AG09309 (cell line): ENCODE measurements at regions not wholly inside any gene's neighbourhood (a gene's known extent, or its start where the extent isn't known, plus 50 kb on each side); places are given as distances from the start of the nearest gene placed in this dataset.
"Not testable (repeated sequence)": the region's sequence is repeated elsewhere in the genome, so short reads cannot be mapped to it uniquely, and the experiment has no call there.

Source experiments
- DNase-seq: peaks from one replicate; pipeline ENCODE4 v3.0.0-alpha.2; 2010; ENCODE audit warnings: low read depth
- H3K4me3 ChIP-seq: 2 replicates; pipeline ENCODE4 v1.5.1; 2011; ENCODE audit warnings: mild to moderate bottlenecking, low read depth, low read length, moderate library complexity; ENCODE audit not compliant: control insufficient read depth
- CTCF ChIP-seq: IDR thresholded peaks from 2 replicates; pipeline ENCODE4 v1.5.1; 2011; ENCODE audit warnings: mild to moderate bottlenecking, low read depth, low read length, inconsistent platforms; ENCODE audit not compliant: insufficient read depth, control insufficient read depth; ENCODE audit errors: missing control alignments

- TF ChIP-seq CTCF, result no peak
- DNase-seq, result no peak
- no peak overlapping the region for H3K4me3 ChIP-seq
These were observed 84.2 kb upstream of the WDFY3 start for GRCh38 chr4:85050736-85051135.

DNA sequence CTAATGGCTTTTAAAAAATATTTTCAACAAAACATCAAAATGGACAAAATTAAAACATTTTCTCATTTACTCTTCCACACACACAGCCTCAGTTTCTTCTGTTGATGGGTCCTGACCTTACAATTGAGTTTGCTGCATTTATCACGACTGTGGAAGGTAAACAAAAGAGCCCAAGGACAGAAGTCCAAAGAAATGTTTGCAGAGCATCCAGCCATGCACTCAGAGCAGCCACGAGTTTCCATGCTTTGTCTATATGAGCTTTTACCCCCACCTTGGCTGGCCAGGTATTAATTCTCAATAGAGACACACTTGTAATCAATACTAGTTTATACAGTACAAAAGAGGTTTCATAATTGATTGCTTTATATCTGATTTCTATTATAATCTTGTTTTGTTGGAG is 85.0 kb upstream of the WDFY3 start:
- DNase-seq, result no peak
- no peak overlapping the region for H3K4me3 ChIP-seq
- no peak for TF ChIP-seq CTCF

DNA sequence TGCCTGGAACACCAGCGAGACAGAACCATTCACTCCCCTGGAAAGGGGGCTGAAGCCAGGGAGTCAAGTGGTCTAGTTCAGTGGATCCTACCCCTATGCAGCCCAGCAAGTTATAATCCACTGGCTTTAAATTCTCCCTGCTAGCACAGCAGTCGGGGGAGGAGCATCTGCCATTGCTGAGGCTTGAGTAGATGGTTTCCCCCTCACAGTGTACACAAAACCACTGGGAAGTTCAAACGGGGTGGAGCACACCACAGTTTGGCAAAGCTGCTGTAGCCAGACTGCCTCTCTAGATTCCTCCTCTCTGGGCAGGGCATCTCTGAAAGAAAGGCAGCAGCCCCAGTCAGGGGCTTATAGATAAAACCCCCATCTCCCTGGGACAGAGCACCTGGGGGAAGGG is 88.4 kb upstream of the WDFY3 start:
- not testable (repeated sequence) for H3K4me3 ChIP-seq, DNase-seq

DNA sequence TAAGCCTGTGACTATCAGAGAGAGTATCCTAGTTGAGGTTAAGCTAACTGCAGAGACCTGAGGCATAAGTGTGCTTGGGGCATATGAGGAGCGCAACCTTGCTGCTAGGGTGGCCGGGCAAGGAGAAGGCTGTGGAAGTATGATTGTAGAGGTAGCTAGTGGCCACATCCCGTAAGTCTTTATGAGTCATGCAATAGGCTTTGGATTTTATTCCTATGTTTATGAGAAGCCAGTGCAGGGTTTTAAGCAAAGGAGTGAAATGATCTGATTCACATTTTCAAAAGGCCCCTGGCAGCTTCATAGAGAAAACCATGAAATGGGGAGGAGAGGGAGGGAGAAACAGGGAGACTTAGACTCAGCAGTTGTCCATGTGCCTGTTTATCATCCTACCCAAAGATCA is 92.1 kb upstream of the WDFY3 start:
- DNase-seq, result no peak
- no peak for TF ChIP-seq CTCF
- H3K4me3 ChIP-seq, result no peak overlapping the region

DNA sequence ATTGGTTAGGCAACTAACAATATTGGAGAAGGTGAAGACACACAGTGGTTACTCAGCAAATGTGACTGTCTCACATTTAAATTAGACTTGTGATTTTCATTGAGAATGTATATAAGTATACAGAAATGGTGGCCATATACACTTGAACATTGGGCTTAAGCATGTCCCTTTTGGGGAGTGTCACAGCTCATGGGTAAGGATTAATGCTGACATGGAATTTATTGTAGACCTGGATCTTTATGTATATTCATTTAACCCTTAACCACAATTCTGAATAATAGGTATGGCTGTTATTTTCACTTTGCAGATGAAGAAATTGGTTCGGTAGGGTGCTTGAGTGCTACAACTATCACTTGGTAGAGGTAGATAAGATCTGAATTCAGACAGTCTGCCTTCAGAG is 95.5 kb upstream of the WDFY3 start:
- DNase-seq, result no peak
- no peak overlapping the region for H3K4me3 ChIP-seq
- no peak for TF ChIP-seq CTCF

GRCh38 chr4:85062466-85062865 is 96.0 kb upstream of the WDFY3 start:
- no peak for DNase-seq
- H3K4me3 ChIP-seq, result no peak overlapping the region
- TF ChIP-seq CTCF, result no peak

DNA sequence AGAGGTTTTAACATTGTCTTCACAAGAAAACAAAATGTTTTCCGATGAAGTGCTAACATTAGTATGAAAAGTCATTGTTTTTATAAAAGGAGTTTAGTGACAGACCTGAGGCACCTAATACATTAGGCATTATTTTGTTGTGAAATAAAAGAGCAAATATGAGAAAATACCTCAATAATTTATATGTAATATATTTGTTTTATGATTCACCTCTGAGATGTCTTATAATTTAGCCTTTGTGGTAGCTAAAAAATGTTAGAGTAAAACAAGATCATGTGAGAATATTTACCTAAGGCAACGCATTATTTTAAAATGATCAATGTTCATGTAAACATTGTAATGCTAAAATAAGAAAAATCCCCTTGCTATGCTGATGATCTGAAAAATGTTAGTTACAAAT is 100.9 kb upstream of the WDFY3 start:
- no peak for TF ChIP-seq CTCF
- no peak for DNase-seq
- no peak overlapping the region for H3K4me3 ChIP-seq
